ENCODE measurements at regions not wholly inside any gene's neighbourhood (a gene's known extent, or its start where the extent isn't known, plus 50 kb on each side); places are given as distances from the start of the nearest gene placed in this dataset.

- DNase-seq = no peak
Observed at GRCh38 chr10:129325893-129326292, 141.1 kb upstream of the MGMT start.

GRCh38 chr10:129328546-129328945 is 138.5 kb upstream of the MGMT start:
- DNase-seq = no peak

GRCh38 chr10:129329385-129330055 is 137.5 kb upstream of the MGMT start:
- no peak for DNase-seq

- DNase-seq = no peak
Observed at GRCh38 chr10:129330211-129330610, 136.8 kb upstream of the MGMT start.

GRCh38 chr10:129331207-129331838 is 135.7 kb upstream of the MGMT start:
- DNase-seq = no peak

- DNase-seq = no peak
Observed at GRCh38 chr10:129331839-129332220, 135.2 kb upstream of the MGMT start.

- DNase-seq = no peak
Observed at GRCh38 chr10:129332476-129332875, 134.6 kb upstream of the MGMT start.

- DNase-seq = no peak
Observed at GRCh38 chr10:129333706-129334105, 133.3 kb upstream of the MGMT start.

GRCh38 chr10:129334266-129334665 is 132.8 kb upstream of the MGMT start:
- no peak for DNase-seq

- no peak for DNase-seq
Observed at GRCh38 chr10:129335396-129335795, 131.6 kb upstream of the MGMT start.

GRCh38 chr10:129335942-129336341 is 131.1 kb upstream of the MGMT start:
- no peak for DNase-seq

GRCh38 chr10:129339191-129339590 is 127.8 kb upstream of the MGMT start:
- DNase-seq = no peak

GRCh38 chr10:129339841-129340240 is 127.2 kb upstream of the MGMT start:
- DNase-seq = no peak

- no peak for DNase-seq
Observed at GRCh38 chr10:129341087-129341486, 126.0 kb upstream of the MGMT start.

GRCh38 chr10:129342385-129342784 is 124.7 kb upstream of the MGMT start:
- DNase-seq = no peak

- no peak for DNase-seq
Observed at GRCh38 chr10:129343141-129343540, 123.9 kb upstream of the MGMT start.

GRCh38 chr10:129344103-129344502 is 122.9 kb upstream of the MGMT start:
- DNase-seq = no peak

GRCh38 chr10:129344731-129345355 is 122.2 kb upstream of the MGMT start:
- no peak for DNase-seq

- DNase-seq = no peak
Observed at GRCh38 chr10:129345763-129346162, 121.3 kb upstream of the MGMT start.

- DNase-seq = no peak
Observed at GRCh38 chr10:129350690-129351089, 116.4 kb upstream of the MGMT start.

GRCh38 chr10:129353101-129353500 is 113.9 kb upstream of the MGMT start:
- DNase-seq = no peak

- DNase-seq = no peak
Observed at GRCh38 chr10:129360046-129360445, 107.0 kb upstream of the MGMT start.

GRCh38 chr10:129361676-129362376 is 105.2 kb upstream of the MGMT start:
- no peak for DNase-seq

- DNase-seq = no peak
Observed at GRCh38 chr10:129364949-129365348, 102.1 kb upstream of the MGMT start.

Measured in CD4-positive, alpha-beta T cell treated with Interleukin-15 for 1 hour (primary cell).